NCI-H1417 (cell line): ENCODE measurements at regions not wholly inside any gene's neighbourhood (a gene's known extent, or its start where the extent isn't known, plus 50 kb on each side); places are given as distances from the start of the nearest gene placed in this dataset.
"Not testable (repeated sequence)": the region's sequence is repeated elsewhere in the genome, so short reads cannot be mapped to it uniquely, and the experiment has no call there.

Source experiments
- DNase-seq, 3 experiments: peaks; one replicate each; lab custom pipeline; 2025; lab: John Stamatoyannopoulos, UW

DNA sequence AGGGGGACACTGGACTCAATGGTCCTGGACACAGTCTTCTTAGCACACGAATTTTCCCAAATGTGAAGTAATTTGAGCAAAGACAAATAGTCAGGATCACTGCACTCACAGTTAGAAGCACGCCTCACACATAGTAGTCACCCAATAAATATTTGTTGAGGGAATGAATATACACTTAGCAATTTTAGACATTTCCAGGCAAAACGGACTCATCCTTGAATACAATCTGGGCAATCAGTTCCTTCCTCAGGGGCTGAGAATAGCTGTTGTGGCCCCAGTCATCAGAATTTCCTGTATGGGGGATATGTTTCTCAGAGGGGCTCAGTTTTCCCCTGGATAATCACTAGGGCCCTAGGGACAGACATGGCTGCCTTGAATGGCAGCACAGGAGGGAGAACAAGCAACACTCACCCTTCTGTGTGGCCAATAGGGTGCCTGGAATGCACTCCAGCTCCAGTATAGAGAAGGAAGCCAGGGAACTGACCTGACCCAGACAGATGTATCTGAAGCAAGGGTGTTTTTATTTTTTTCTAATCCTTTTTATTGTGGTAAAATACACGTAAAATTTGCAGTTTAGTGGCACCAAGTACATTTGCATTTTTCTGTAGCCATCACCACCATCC, 282.7 kb upstream of the ZNF32 start:
- no peak for DNase-seq

DNA sequence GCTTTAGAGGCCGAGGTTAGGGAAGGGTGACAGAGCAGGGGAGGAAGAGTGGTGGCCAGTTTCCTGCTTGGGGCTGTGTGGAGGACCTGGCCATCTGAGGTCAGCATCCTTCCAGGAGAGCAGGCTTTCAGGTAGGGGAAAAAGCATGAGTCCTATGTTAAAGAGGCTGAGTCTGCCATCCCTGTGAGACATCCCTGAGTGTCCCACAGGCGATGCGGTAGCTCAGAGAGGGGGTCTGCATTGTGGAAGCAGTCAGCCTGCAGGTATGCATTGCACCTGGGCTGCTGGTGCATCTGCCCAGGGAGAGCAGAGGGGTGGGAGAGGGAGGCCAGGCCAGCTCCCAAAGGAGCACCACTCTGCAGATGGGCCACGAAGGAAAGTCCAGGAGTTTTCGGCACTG, 282.1 kb upstream of the ZNF32 start:
- DNase-seq, result no peak

DNA sequence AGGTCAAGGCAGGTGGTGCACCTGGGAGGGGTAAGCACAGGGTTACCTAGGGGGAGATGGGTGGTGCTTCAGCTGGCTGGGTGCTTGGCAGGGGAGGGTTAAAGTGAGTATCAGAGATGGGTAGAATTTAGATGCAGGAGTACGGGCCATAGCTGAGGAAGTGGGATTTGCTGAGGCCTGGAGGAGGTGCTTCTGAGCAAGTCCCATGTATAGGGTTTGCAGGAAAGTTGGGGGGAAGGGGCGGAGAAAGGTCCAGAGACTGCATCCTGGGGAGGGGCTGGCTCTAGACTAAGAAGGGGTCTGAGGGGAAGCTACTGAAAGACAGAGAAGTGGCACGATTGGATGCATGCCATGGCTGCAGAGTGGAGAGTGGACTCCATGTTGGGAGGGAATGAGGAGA, 281.6 kb upstream of the ZNF32 start:
- no peak for DNase-seq

DNA sequence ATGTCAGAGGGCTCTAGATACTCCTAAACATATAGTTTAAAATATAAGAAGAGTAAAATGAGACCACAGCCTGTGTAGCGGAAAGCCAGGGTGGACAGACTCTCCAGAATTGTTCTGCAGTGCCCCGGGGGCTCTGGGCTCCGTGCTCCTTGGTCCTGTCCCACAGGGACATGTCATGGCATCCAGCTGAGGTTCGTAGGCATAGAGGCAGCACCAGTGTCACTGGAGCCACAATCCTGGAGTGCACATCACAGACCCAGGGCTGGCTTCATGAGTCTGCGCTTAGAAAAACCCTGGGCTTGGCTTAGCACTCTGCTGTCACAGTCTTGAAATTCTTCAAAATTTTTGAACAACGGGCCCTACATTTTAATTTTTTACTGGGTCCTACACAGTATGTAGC, 280.4 kb upstream of the ZNF32 start:
- DNase-seq, result no peak

DNA sequence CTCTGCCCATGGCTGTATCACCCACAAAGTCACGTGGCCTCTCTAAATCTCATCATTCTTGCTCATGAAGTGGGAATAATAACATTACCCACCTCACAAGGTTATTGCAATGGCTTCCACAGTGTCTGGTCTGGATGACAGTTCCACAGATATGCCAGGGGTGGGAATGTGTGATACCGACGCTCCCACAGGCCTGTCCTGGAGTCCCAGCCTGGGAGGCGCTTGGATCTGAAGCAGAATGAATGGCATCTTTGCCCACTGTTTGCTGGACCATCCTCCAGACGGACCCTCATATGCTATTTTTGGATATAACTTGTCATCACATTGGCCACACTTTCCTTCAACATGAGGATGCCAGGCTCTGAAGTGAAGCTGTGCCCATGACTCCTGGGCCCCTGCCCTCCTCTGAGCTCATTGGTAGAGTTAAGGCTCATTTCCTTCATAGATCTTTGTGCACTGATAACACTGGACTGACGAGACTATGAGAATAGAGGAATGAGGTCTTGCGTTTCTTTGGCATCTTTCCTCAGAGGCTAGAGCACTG, 279.8 kb upstream of the ZNF32 start:
- no peak for DNase-seq

DNA sequence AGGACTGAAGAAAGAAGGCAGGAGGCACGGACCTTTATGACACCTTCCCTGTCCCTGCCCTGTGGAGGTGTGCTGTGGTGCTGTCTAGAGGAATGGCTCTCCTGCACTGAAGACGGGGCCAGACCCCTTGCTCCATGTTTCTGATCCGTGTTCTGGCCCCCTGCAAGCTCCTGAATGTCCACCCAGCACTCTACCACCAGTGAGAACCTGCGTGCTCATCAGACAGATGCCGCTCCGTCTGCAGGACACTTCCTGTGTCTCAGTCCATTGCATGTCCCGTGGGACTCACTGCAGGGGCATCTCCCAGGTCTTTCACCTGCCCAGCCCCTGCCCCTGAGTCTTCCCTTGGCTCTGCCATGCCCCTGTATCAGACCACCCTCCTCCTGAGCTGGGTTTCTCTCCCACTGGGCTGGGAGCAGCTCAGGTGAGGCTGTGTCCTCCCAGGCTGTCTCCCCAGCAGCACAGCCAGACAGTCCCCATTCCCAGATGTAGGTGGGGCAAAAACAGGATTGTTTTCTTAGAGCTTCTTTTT, 278.3 kb upstream of the ZNF32 start:
- no peak for DNase-seq

DNA sequence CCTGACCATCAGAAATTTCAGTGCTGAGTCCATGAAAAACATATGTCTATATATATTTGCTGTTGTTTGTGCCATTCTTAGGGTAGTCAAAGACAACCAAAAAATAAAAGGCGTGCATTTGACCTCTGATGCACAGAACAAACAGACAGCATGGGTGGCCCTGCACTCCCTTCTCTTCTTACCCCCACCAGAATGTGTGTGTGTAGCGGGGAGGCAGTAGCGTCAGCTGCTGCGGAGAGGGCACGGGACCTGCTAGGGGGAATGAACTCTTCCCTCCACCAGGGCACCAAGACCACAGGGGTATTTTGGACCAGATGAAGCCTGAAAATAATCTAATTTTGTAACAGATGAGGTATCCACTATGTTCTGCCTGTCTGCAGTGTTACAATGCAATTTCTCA, 277.7 kb upstream of the ZNF32 start:
- DNase-seq, result no peak

DNA sequence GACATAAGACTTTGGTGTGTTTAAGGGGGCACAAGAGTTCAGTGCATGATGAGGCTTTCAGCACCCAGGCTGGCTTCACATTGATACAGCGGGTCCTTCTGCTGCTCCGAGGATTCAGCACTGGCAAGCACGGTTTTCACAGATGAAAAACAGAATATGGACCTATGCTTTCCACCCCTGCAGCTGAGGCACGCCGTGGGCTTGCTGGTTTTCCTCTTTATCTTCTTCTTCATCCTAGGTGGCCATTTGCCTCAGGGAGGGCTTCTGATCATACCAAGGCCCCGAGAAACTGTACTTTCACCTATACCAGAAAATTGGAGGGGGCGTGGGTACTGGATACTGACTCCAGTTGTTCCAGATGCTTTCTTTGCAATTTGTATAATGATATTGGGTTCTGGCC, 277.1 kb upstream of the ZNF32 start:
- no peak for DNase-seq

DNA sequence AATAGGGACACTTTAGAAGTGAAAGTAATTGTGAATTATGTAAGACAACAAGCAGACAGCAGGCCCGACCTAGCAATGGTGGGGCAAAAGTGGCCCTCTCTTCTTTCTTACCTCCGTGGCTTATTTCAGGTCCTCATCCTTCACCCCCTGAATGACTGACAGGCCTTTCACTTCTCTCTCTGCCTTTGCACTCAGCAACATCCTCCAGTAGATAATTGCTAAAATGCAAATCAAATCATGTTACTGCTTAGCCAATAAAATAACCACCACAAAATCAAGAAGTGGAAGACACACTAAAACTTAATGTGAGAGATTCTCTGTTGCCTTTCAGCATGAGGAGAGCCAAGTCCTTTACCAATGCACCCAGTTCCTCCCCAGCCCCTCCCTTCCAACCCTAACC, 274.6 kb upstream of the ZNF32 start:
- no peak for DNase-seq

DNA sequence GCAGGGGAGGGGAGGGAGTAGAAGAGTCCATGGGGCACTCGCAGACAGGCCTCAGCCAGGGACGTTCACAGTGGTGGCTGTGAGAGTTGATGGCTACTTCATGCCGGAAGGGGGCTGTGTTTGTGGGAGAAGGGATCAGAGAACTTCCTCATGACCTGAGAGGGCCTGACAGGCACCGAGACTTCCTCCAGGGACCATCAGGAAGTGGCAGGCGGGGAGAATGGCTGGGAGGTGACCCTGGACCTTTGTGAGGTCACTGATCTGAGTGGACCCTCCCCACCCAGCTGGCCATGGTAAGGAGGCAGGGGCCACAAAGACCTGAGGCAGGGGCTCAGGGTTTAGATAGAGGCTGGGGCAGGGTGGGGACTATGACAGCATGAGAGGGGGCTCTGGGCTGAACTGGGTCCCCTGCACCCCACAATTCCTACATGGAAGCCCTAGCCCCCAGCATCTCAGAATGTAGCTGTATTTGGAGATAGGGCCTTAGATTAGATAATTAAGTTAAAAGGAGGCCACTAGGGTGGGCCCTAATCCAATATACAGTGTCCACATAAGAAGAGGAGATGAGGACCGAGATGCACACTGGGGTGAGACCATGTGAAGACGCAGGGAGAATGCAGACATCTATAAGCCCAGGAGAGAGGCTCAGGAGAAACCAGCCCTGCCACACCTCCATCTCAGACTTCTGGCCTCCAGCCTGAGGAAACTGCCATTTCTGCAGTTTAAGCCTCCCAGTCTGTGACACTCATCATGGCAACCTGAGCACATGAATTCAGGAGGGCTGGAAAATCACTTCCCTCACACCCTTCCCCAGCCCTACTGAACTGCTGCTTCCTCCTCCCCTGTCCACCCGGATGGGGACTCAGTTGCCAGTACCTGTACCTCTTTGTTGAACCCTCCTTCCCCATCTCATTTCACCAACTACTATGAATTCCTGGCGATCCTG, 273.9 kb upstream of the ZNF32 start:
- no peak for DNase-seq

DNA sequence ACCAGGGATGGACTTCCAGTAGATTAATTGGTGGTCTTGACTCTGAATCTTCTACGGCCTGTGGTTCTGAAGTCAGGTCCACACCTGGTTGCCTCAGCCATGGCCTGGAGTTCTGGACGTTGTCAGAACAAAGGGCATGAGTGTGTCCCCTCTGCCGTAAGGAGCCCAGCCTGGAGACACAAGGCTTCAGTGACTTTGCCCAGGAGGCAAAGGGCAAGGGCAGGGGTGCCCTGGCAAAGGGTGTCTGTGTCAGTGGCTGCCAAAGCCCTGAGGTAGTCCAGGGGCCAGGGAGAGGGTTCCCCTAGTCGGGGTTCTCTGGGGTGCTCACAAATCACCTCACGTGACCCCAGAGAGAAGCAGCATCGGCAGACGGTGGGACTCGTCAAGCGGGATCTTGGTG, 273.2 kb upstream of the ZNF32 start:
- DNase-seq, result no peak

DNA sequence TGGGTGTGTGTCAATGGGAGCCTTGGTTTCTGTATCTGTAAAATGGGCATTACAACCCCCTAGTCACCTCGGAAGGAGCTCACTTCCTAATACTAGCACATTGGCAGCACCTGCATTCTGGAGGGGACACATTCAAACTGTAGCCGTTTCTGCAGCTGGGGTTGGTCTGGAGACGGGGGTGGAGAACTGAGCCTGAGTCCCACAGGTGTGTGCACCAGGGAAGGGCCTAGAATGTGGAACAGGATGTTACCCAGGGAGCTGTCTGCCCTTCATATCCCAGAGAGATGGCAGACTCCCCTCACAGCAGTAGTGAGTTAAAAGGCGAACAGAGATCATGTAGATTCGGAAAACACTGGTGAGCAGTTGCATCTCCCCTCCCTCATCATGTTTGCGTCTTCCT, 272.8 kb upstream of the ZNF32 start:
- DNase-seq, result no peak

DNA sequence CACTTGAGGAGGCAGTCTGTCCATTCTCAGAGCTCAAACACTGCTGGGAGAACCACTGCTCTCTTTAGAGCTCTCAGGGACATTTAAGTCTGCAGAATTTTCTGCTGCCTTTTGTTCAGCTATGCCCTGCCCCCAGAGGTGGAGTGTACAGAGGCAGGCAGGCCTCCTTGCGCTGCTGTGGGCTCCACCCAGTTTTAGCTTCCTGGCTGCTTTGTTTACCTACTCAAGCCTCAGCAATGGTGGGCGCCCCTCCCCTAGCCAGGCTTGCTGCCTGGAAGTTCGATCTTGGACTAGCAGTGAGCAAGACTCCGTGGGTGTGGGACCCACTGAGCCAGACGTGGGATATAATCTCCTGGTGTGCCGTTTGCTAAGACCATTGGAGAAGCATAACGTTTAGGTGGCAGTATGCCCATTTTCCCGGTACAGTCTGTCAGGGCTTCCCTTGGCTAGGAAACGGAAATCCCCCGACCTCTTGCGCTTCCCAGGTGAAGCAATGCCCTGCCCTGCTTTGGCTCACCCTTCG, 271.6 kb upstream of the ZNF32 start:
- DNase-seq, result not testable (repeated sequence)

DNA sequence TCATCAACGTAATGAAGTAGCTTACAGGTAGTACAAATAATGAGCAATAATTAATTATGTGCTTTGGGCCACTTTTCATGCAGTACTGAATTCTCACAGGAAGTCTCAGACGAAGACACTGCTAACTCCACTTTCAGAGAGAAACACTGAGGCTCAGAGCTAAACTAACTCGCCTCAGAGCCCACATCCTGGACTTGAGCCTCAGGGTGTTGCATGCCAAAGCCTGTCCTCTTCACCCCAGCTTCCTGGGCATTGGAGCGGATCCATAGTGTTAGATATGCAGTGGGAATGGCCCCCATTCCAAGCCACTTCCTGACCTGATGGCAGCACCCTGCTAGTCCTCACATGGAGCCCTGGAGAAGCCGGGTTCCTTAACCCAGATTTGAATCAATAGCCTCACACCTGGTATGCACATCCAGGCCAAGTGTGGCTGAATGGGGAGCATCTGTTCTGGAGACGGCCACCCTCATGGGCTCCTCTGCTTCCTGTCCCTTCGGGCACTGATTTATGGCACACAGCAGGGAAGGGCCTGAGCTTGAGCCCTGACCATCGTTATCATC, 265.1 kb upstream of the ZNF32 start:
- no peak for DNase-seq

DNA sequence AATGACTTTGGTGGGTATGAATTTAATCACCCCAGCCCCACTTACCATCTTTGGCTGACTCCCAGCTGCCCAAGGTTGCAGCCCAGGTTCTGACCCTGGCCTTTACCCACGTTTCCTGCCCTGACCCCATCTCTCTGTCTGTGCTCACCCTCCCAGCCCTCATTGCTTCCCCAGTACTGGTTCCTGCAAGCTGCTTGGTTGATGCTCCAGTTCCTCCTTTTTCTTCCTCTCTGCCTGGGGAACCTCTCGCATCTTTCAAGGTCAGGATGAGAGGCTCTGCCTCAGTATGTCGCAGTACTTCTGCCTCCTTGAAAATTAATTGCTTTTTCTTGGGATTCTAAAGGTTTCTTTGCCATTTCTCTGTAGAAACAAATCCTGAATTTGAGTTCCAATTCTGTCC, 263.8 kb upstream of the ZNF32 start:
- no peak for DNase-seq

DNA sequence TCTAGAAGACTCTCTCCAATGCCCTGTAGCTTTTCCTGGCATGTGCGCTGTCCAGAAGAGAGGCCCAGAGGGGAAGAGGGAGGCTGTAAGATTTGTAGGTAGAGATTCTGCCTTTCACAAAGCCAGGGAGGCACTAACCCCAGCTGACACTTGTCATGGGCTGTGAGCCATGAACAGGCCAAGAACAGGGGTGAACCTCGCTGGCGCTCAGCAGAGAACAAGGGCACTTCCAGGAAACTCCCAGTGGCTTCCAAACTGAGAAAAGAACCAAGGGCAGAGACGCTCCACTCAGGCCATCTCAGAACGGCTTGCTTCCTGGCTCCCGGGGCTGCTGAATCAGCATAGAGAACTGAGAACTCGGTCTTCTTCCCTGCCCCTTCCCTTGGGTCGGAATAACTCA, 257.8 kb upstream of the ZNF32 start:
- DNase-seq, result no peak

DNA sequence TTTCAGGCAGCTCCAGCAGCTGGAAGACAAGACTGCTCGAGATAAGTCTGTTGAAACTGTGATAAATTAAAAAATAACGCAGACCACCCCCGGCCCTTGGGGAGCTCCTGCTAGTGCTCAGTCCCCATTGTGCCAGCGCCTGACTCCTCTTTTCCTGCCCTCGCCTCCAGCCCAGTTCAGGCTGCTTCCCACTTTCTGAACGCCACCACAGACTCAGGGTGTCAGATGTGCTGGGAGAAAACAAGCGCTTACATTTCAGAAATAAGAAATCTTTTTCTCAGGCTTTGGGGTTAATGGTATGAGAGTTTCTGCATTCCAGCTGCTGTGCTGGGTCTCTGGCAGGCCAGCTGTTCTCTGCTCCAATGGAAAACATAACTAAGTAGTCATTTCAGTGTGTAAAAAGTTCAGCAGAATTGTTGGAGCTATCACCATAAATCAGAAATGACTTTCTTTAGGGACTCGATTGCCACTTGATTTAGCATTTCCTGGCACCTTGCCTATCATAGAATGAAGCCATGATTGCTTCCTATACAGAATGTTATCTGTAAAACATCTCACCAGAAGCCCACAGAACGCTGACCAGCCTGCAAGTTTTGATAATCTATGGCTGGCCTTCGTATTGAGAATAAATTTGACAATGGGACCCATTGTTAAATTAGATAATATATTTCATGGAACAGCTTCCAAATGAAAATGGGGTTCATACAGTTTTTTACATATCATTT, 257.0 kb upstream of the ZNF32 start:
- no peak for DNase-seq

DNA sequence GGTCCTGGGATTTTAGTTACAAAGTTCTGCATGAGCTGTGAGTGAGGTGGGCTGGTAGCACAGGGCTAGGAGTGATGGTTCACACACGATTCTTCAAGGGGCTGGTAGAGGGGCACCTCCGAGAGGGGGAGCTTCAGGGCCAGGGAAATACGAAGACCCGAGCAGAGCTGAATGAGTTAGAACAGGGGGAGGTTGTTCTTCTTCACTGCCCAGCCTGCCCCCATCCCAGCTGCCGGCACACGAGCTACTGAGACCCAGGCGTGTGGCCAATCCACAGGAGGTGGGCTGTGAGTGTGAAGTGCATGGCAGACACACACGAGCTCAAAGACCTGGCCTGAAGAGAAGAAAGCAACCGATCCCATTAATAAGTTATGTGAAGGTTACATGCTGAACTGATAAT, 256.2 kb upstream of the ZNF32 start:
- DNase-seq, result no peak

DNA sequence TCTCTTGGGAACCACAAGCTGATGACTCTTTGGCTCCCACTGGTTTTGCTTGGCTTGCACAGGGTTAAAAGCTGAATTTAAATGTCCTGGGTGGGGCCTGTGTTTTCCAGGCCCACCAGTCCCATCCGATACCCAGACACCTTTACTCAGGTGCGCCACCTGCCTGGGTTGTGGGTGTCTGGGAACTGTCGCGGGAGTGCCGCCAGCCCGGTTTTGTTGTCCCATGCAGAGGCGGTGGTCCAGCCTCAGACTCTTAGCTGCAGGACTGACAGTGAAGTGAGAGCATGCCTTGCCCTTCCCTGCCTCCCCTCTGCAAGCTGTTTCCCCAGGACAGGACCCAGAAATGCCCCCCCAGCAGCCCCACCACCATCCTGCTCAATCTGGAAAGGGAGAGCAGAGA, 255.6 kb upstream of the ZNF32 start:
- DNase-seq, result no peak

DNA sequence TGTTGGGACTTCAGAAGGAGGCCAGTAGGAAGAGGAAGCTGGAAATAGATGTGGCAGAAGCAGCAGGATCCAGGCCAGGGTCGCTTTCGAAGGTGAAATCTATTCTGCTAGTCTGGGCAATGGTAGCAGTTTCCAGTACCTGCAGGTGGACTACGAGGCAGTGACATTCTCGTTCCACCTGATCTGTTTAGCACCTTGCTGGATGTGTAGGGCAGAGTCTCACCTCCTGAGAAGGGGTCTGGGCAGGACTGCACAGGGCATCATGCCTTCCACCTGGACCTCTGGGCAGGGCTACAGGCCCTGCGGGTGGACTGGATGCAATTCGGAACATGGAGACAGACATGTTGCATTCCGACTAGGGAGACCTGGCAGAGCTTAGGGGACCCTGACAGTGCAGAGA, 254.8 kb upstream of the ZNF32 start:
- DNase-seq, result no peak

DNA sequence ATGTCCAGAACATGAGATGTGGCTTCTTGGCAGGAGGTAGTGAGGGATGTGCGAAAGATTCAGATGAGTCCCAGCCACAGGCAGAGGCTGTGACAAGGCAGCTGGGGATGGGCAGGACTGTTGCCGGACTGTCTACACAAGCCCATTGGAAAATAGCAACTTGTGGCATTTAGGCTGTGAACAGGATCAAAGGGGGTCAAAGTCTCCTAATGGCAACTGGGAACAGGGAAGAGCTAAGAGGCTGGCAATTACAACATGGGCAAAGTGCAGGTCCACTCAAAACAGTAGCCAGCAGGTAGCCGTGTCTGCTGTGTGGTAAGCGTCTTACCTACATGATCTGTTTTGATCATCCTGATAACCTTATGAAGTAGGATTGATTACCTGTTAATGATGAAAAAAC, 254.2 kb upstream of the ZNF32 start:
- DNase-seq, result no peak
